ENCODE measurements at regions not wholly inside any gene's neighbourhood (a gene's known extent, or its start where the extent isn't known, plus 50 kb on each side); places are given as distances from the start of the nearest gene placed in this dataset.
"Not testable (repeated sequence)": the region's sequence is repeated elsewhere in the genome, so short reads cannot be mapped to it uniquely, and the experiment has no call there.

GRCh38 chr5:143592648-143593047 is 189.2 kb upstream of the NR3C1 start:
- no peak for TF ChIP-seq CTCF (conservative IDR thresholded peaks at IDR 0.05 in 1 of 2, IDR thresholded peaks at IDR 0.05 in 1 of 2; ENCODE audit: low read depth in 1 of 2, low read length in 2 of 2)
- peak overlapping the region; percentile 31 for H2AFZ ChIP-seq (ENCODE audit: low read length)
- peak in 1 of 2 donors; percentile 26 for DNase-seq (ENCODE audit: low read depth in 2 of 2)

GRCh38 chr5:143588933-143589662 is 185.6 kb upstream of the NR3C1 start:
- H3K4me1 ChIP-seq (ENCODE audit: control insufficient read depth, extremely low read depth, insufficient read depth, low read length) = peaks cover 2% of the 10 kb centered on the region
- TF ChIP-seq CTCF (conservative IDR thresholded peaks at IDR 0.05 in 1 of 2, IDR thresholded peaks at IDR 0.05 in 1 of 2; ENCODE audit: low read depth in 1 of 2, low read length in 2 of 2) (no peak), EZH2 (IDR thresholded peaks at IDR 0.05; ENCODE audit: low read length, missing control alignments) (no peak)
- H3K9ac ChIP-seq (ENCODE audit: insufficient read depth, low read length) = no peak overlapping the region
- no peak overlapping the region for H3K27ac ChIP-seq (ENCODE audit: insufficient read depth, low read length)
- peak overlapping the region; percentile 70 for H3K4me2 ChIP-seq (ENCODE audit: extremely low read depth, insufficient read depth, low read length)
- DNase-seq (ENCODE audit: low read depth in 2 of 2) = no peak
- H3K36me3 ChIP-seq (ENCODE audit: control insufficient read depth, insufficient read depth, low read length) = no peaks in the 10 kb centered on the region
- H3K27me3 ChIP-seq (ENCODE audit: control insufficient read depth, insufficient read depth, low read length) = no peaks in the 10 kb centered on the region
- H2AFZ ChIP-seq (ENCODE audit: low read length) = peak overlapping the region; percentile 84
- H3K79me2 ChIP-seq (ENCODE audit: control insufficient read depth, insufficient read depth, low read length) = no peaks in the 10 kb centered on the region
- H4K20me1 ChIP-seq (ENCODE audit: control insufficient read depth, extremely low read depth, insufficient read depth, low read length) = no peaks in the 10 kb centered on the region
- H3K4me3 ChIP-seq (replicated peaks in 1 of 4; ENCODE audit: control extremely low read depth in 1 of 4, insufficient read depth in 1 of 4, low read depth in 3 of 4, low read length in 4 of 4) = no peak overlapping the region
- H3K9me3 ChIP-seq (ENCODE audit: control insufficient read depth, insufficient read depth, low read depth, low read length) = no peaks in the 10 kb centered on the region

More at GRCh38 chr5:143592648-143593047, 189.2 kb upstream of the NR3C1 start:
- Histone ChIP-seq H3K27ac (ENCODE audit: insufficient read depth, low read length) (no peak overlapping the region), H3K79me2 (ENCODE audit: control insufficient read depth, insufficient read depth, low read length) (no peaks in the 10 kb centered on the region), H3K9me3 (ENCODE audit: control insufficient read depth, insufficient read depth, low read depth, low read length) (no peaks in the 10 kb centered on the region), H3K4me2 (ENCODE audit: extremely low read depth, insufficient read depth, low read length) (no peak overlapping the region), H3K4me3 (replicated peaks in 1 of 4; ENCODE audit: control extremely low read depth in 1 of 4, insufficient read depth in 1 of 4, low read depth in 3 of 4, low read length in 4 of 4) (no peak overlapping the region), H3K36me3 (ENCODE audit: control insufficient read depth, insufficient read depth, low read length) (no peaks in the 10 kb centered on the region), H3K27me3 (ENCODE audit: control insufficient read depth, insufficient read depth, low read length) (no peaks in the 10 kb centered on the region), H3K4me1 (ENCODE audit: control insufficient read depth, extremely low read depth, insufficient read depth, low read length) (peaks cover 9% of the 10 kb centered on the region), H4K20me1 (ENCODE audit: control insufficient read depth, extremely low read depth, insufficient read depth, low read length) (no peaks in the 10 kb centered on the region), H3K9ac (ENCODE audit: insufficient read depth, low read length) (no peak overlapping the region)

GRCh38 chr5:143588121-143588520 is 184.6 kb upstream of the NR3C1 start:
- H3K79me2 ChIP-seq (ENCODE audit: control insufficient read depth, insufficient read depth, low read length); DNase-seq (ENCODE audit: low read depth in 2 of 2); H3K9ac ChIP-seq (ENCODE audit: insufficient read depth, low read length): not testable (repeated sequence)

More at GRCh38 chr5:143588121-143588520, 184.6 kb upstream of the NR3C1 start:
- H3K9me3 ChIP-seq (ENCODE audit: control insufficient read depth, insufficient read depth, low read depth, low read length); H3K27ac ChIP-seq (ENCODE audit: insufficient read depth, low read length); H3K4me2 ChIP-seq (ENCODE audit: extremely low read depth, insufficient read depth, low read length); H3K27me3 ChIP-seq (ENCODE audit: control insufficient read depth, insufficient read depth, low read length); H3K36me3 ChIP-seq (ENCODE audit: control insufficient read depth, insufficient read depth, low read length); H2AFZ ChIP-seq (ENCODE audit: low read length); H4K20me1 ChIP-seq (ENCODE audit: control insufficient read depth, extremely low read depth, insufficient read depth, low read length); H3K4me3 ChIP-seq (replicated peaks in 1 of 4; ENCODE audit: control extremely low read depth in 1 of 4, insufficient read depth in 1 of 4, low read depth in 3 of 4, low read length in 4 of 4); H3K4me1 ChIP-seq (ENCODE audit: control insufficient read depth, extremely low read depth, insufficient read depth, low read length): not testable (repeated sequence)

All from fibroblast of lung (primary cell).